Neural progenitor cell (in vitro differentiated cells): ENCODE measurements at regions not wholly inside any gene's neighbourhood (a gene's known extent, or its start where the extent isn't known, plus 50 kb on each side); places are given as distances from the start of the nearest gene placed in this dataset.

Experiments
- CTCF ChIP-seq: fragments of 200-600 bp; sonication (generic); IDR thresholded peaks from 2 replicates; pipeline ENCODE4 v1.5.1; 2017; ENCODE audit warnings: antibody characterized with exemption, mild to moderate bottlenecking
- EZH2 ChIP-seq: fragments of 200-600 bp; sonication (generic); IDR thresholded peaks from 2 replicates; pipeline ENCODE4 v1.6.1; 2017; ENCODE audit warnings: antibody characterized with exemption, mild to moderate bottlenecking, moderate library complexity
- EZH2phosphoT487 ChIP-seq: fragments of 200-600 bp; sonication (generic); IDR thresholded peaks from 2 replicates; pipeline ENCODE4 v1.6.1; 2017; ENCODE audit warnings: antibody characterized with exemption

GRCh38 chr12:41981758-41982157, 162.9 kb downstream of the GXYLT1 start:
- TF ChIP-seq EZH2phosphoT487 (no peak), CTCF (no peak), EZH2 (no peak)
